ENCODE measurements at regions not wholly inside any gene's neighbourhood (a gene's known extent, or its start where the extent isn't known, plus 50 kb on each side); places are given as distances from the start of the nearest gene placed in this dataset.

DNA sequence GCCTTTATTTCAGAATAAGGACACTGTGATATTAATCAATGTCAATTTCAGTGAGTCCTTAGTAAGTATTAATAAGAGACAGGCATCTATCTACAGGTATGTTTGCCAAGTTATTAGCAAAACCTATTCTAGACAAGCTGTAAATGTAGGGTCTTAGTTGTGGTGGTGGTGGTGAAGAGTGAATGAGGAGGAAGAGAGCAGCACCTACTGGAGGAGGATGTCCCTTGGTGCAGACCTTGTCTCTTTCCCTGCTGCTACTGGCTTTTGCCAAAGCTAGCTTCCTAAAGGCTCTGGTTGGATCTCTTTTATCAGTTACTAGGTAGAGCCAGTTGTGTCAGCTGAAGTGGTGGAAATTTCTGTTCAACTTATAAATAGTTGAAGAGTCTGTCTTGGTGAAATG, 304.8 kb upstream of the ATP2B1 start:
- TF ChIP-seq, protein P1, sequence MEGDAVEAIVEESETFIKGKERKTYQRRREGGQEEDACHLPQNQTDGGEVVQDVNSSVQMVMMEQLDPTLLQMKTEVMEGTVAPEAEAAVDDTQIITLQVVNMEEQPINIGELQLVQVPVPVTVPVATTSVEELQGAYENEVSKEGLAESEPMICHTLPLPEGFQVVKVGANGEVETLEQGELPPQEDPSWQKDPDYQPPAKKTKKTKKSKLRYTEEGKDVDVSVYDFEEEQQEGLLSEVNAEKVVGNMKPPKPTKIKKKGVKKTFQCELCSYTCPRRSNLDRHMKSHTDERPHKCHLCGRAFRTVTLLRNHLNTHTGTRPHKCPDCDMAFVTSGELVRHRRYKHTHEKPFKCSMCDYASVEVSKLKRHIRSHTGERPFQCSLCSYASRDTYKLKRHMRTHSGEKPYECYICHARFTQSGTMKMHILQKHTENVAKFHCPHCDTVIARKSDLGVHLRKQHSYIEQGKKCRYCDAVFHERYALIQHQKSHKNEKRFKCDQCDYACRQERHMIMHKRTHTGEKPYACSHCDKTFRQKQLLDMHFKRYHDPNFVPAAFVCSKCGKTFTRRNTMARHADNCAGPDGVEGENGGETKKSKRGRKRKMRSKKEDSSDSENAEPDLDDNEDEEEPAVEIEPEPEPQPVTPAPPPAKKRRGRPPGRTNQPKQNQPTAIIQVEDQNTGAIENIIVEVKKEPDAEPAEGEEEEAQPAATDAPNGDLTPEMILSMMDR (conservative IDR thresholded peaks at IDR 0.05 in 1 of 2, IDR thresholded peaks at IDR 0.05 in 1 of 2; ENCODE audit: low read depth in 1 of 2, low read length in 2 of 2) = peak in 1 of 2 donors; percentile 35
- no peak for TF ChIP-seq EZH2 (IDR thresholded peaks at IDR 0.05; ENCODE audit: low read length, missing control alignments)
